Gastrocnemius medialis (tissue), 4 donors: ENCODE measurements at regions not wholly inside any gene's neighbourhood (a gene's known extent, or its start where the extent isn't known, plus 50 kb on each side); places are given as distances from the start of the nearest gene placed in this dataset.

ENCODE experiments used
- ATAC-seq, 2 donors: fragments of 150-250 bp; one replicate each; pipeline ENCODE4 v1.9.1; 2016
- DNase-seq, 2 donors: peaks; one replicate each; pipeline ENCODE4 v3.0.0-alpha.2; 2019
- H3K27ac ChIP-seq, 4 donors: fragments of 200-600 bp; sonication (generic); 1 replicate in 1 of 4; 2 replicates in 3 of 4; pipeline ENCODE4 v1.5.1; 2016 to 2018; ENCODE audit warnings: mild to moderate bottlenecking in 2 of 4, moderate library complexity in 1 of 4
- H3K27me3 ChIP-seq, 3 donors: fragments of 200-600 bp; sonication (generic) in 2 of 3; 1 replicate in 1 of 3; 2 replicates in 2 of 3; pipeline versions ENCODE4 v1.5.1 to v1.6.0; 2016 to 2019; ENCODE audit warnings: mild to moderate bottlenecking in 1 of 3, moderate library complexity in 1 of 3
- H3K36me3 ChIP-seq, 2 donors: fragments of 200-600 bp; sonication (generic) in 1 of 2; one replicate each; pipeline ENCODE4 v1.5.1; 2017 to 2018
- H3K4me1 ChIP-seq, 2 donors: fragments of 200-600 bp; sonication (generic) in 1 of 2; one replicate each; pipeline ENCODE4 v1.5.1; 2016 to 2017; ENCODE audit warnings: mild to moderate bottlenecking in 2 of 2
- H3K4me3 ChIP-seq, 4 donors: fragments of 200-600 bp; sonication (generic) in 3 of 4; 1 replicate in 1 of 4; 2 replicates in 3 of 4; pipeline ENCODE4 v1.5.1; 2016 to 2019; ENCODE audit warnings: mild to moderate bottlenecking in 2 of 4
- H3K9me3 ChIP-seq, 3 donors: fragments of 200-600 bp; sonication (generic) in 2 of 3; 1 replicate in 1 of 3; 2 replicates in 2 of 3; pipeline ENCODE4 v1.5.1; 2016 to 2019
- POLR2A ChIP-seq, 2 donors: fragments of 450-650 bp; IDR thresholded peaks; one replicate each; pipeline ENCODE4 v1.6.1; 2017; ENCODE audit warnings: antibody characterized with exemption in 2 of 2, mild to moderate bottlenecking in 2 of 2, moderate library complexity in 2 of 2
- in situ Hi-C, 4 donors: fragments of 200-750 bp; cut with MboI; loops; one replicate each; pipeline versions ENCODE4 v1.15.0 to v1.8.0; 2017; ENCODE audit warnings: low sequenced_read_pairs in 4 of 4
- intact Hi-C: fragments of 100-400 bp; cut with DNase I; formaldehyde crosslinking; loops from one replicate; pipeline ENCODE4 v1.15.1; 2023; ENCODE audit warnings: low total_unique reads
- TF ChIP-seq, protein P1 (sequence below), 5 experiments: fragments of 450-650 bp in 3 of 5; fragments of 200-600 bp in 2 of 5; sonication (generic) in 2 of 5; IDR thresholded peaks in 4 of 5; conservative IDR thresholded peaks in 1 of 5; 1 replicate in 4 of 5; 2 replicates in 1 of 5; pipeline ENCODE4 v1.5.1; 2016 to 2019; ENCODE audit warnings: antibody characterized with exemption in 5 of 5, mild to moderate bottlenecking in 3 of 5, moderate library complexity in 3 of 5

DNA sequence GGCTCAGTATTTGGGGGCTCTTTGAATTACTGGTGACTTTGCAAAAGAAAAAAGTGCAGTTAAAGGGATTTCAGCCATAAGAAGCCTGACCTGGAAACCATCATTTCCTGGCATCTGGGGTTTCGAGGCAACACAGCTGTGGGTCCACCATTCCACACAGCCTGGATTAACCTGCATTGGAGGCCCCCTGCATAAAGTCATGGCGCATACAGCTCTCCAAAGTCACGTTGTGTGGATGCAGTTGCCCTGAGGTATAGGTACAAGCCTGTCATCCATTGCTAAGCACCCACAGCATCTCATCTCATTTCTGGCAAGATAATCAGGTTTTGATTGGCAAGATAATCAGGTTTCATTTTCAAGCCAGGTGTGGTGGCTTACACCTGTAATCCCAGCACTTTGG, 54.5 kb upstream of the TAGAP start:
- DNase-seq (no peak), ATAC-seq (no peak)
- in situ Hi-C loops (no loop called here), intact Hi-C loops (no loop called here)
- Histone ChIP-seq H3K36me3 (no peaks in the 10 kb centered on the region), H3K4me1 (peaks cover 0 to 6% of the 10 kb centered on the region in 2 donors), H3K9me3 (no peaks in the 10 kb centered on the region), H3K4me3 (no peak overlapping the region), H3K27me3 (no peaks in the 10 kb centered on the region), H3K27ac (no peak overlapping the region)
- no peak for TF ChIP-seq POLR2A (IDR thresholded peaks at IDR 0.05)
- TF ChIP-seq, protein P1, sequence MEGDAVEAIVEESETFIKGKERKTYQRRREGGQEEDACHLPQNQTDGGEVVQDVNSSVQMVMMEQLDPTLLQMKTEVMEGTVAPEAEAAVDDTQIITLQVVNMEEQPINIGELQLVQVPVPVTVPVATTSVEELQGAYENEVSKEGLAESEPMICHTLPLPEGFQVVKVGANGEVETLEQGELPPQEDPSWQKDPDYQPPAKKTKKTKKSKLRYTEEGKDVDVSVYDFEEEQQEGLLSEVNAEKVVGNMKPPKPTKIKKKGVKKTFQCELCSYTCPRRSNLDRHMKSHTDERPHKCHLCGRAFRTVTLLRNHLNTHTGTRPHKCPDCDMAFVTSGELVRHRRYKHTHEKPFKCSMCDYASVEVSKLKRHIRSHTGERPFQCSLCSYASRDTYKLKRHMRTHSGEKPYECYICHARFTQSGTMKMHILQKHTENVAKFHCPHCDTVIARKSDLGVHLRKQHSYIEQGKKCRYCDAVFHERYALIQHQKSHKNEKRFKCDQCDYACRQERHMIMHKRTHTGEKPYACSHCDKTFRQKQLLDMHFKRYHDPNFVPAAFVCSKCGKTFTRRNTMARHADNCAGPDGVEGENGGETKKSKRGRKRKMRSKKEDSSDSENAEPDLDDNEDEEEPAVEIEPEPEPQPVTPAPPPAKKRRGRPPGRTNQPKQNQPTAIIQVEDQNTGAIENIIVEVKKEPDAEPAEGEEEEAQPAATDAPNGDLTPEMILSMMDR (IDR thresholded peaks at IDR 0.05 in 4 of 5, conservative IDR thresholded peaks at IDR 0.05 in 1 of 5) = no peak

DNA sequence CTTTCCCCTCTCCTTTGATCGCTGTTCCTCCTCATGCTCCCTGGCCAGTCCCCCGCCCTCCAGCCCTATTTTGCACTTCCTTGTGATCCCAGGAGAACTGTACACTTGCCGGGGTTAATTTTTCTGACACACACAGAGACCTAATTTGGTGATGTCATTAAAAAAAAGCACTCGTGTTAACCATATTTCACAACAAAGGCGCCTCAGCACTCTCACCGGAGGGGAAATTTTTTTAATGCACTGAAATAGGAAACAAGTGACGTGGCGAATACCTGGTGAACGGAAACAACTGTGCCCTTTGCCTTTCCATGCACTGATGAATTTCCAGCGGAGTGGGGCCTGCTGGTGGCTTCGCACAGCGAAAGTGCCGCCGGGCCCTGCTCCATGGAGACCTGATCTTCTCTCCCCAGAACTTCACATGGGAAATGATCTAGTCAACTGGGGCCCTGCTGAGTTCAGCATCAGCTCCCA, 53.9 kb upstream of the TAGAP start:
- in situ Hi-C loops = no loop called here
- ATAC-seq = peak in 1 of 2 donors; percentile 26
- Histone ChIP-seq H3K4me3 (no peak overlapping the region), H3K4me1 (peaks cover 0 to under 1% of the 10 kb centered on the region in 2 donors), H3K9me3 (no peaks in the 10 kb centered on the region), H3K36me3 (no peaks in the 10 kb centered on the region), H3K27ac (no peak overlapping the region), H3K27me3 (no peaks in the 10 kb centered on the region)
- TF ChIP-seq POLR2A (IDR thresholded peaks at IDR 0.05) = no peak
- TF ChIP-seq, protein P1 (IDR thresholded peaks at IDR 0.05 in 4 of 5, conservative IDR thresholded peaks at IDR 0.05 in 1 of 5) = no peak
- DNase-seq = no peak
- intact Hi-C loops = no loop called here

DNA sequence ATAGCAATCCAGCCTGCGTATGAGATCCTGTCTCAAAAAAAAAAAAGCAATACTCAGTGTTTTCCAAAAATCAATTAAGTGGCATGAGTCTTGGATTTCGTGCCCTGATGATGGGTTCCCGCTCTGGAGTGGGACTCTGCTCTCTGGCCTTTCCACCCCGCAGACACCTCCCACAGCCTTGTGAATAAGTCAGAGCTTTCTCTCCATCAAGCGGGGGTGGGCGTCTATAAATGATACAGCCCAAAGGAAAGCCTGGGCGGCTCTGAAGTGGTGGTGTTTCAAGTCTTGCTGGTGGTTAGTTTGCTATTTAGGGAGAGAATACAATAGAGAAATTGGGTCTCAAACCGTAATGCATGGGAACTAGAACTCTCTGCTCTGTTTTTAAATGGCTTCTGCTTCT, 52.5 kb upstream of the TAGAP start:
- ATAC-seq (no peak), DNase-seq (no peak)
- H3K27ac ChIP-seq = no peak overlapping the region
- TF ChIP-seq, protein P1 (IDR thresholded peaks at IDR 0.05 in 4 of 5, conservative IDR thresholded peaks at IDR 0.05 in 1 of 5) = no peak
- no peak for TF ChIP-seq POLR2A (IDR thresholded peaks at IDR 0.05)
- H3K27me3 ChIP-seq = no peaks in the 10 kb centered on the region
- no peaks in the 10 kb centered on the region for H3K9me3 ChIP-seq
- in situ Hi-C loops (no loop called here), intact Hi-C loops (no loop called here)
- H3K4me3 ChIP-seq = no peak overlapping the region
- H3K4me1 ChIP-seq = no peaks in the 10 kb centered on the region
- H3K36me3 ChIP-seq = no peaks in the 10 kb centered on the region

DNA sequence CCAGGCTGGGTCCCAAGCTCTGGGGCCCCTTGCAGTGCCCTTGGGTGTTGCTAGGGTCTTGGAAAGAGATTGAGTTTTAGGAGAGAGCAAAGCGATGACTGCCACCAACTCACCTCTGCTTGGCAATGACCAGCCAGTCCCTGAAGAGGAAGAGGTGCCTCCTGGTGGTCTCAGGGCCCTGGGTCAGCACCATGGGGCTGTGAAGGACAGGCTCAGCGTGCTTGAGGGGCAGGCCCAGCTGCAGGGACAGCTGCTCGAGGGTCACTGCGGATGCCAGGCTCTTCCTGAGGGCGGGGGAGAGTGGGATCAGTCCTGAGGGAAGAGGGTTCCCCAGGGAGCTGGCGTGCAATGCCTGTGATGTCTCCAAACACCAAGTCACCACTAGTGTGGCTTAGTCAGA, 50.8 kb upstream of the TAGAP start:
- intact Hi-C loops = no loop called here
- ATAC-seq (no peak), DNase-seq (no peak)
- Histone ChIP-seq H3K4me3 (no peak overlapping the region), H3K36me3 (no peaks in the 10 kb centered on the region), H3K4me1 (no peaks in the 10 kb centered on the region), H3K9me3 (no peaks in the 10 kb centered on the region), H3K27ac (no peak overlapping the region), H3K27me3 (no peaks in the 10 kb centered on the region)
- TF ChIP-seq POLR2A (IDR thresholded peaks at IDR 0.05) = no peak
- TF ChIP-seq, protein P1 (IDR thresholded peaks at IDR 0.05 in 4 of 5, conservative IDR thresholded peaks at IDR 0.05 in 1 of 5) = no peak
- in situ Hi-C loops = no loop called here
